Osteocyte (in vitro differentiated cells): ENCODE measurements at regions not wholly inside any gene's neighbourhood (a gene's known extent, or its start where the extent isn't known, plus 50 kb on each side); places are given as distances from the start of the nearest gene placed in this dataset.

Experiments
- DNase-seq: peaks from one replicate; pipeline ENCODE4 v3.0.0; 2021; ENCODE audit warnings: mixed read lengths; ENCODE audit not compliant: unreplicated experiment; ENCODE audit errors: extremely low spot score
- H3K27ac Mint-ChIP-seq: one replicate; pipeline ENCODE4 v1.8.0; 2021; ENCODE audit warnings: mild to moderate bottlenecking, mixed read lengths; ENCODE audit not compliant: unreplicated experiment
- H3K27me3 Mint-ChIP-seq: one replicate; pipeline ENCODE4 v1.8.0; 2021; ENCODE audit warnings: mixed read lengths; ENCODE audit not compliant: unreplicated experiment
- H3K36me3 Mint-ChIP-seq: one replicate; pipeline ENCODE4 v1.8.0; 2021; ENCODE audit warnings: mixed read lengths; ENCODE audit not compliant: unreplicated experiment
- H3K4me1 Mint-ChIP-seq: one replicate; pipeline ENCODE4 v1.8.0; 2021; ENCODE audit warnings: mixed read lengths; ENCODE audit not compliant: unreplicated experiment
- H3K4me3 Mint-ChIP-seq: one replicate; pipeline ENCODE4 v1.8.0; 2021; ENCODE audit warnings: mild to moderate bottlenecking, moderate library complexity, mixed read lengths; ENCODE audit not compliant: unreplicated experiment
- H3K9me3 Mint-ChIP-seq: one replicate; pipeline ENCODE4 v1.8.0; 2021; ENCODE audit warnings: mixed read lengths; ENCODE audit not compliant: unreplicated experiment
- CTCF ChIP-seq: fragments of 200-600 bp; sonication (generic); IDR thresholded peaks from 2 replicates; pipeline ENCODE4 v1.5.0; 2021; ENCODE audit warnings: antibody characterized with exemption, mild to moderate bottlenecking, moderate library complexity

- no peak for TF ChIP-seq CTCF
- no peaks in the 10 kb centered on the region for H3K36me3 Mint-ChIP-seq
- no peaks in the 10 kb centered on the region for H3K9me3 Mint-ChIP-seq
- peaks cover 9% of the 10 kb centered on the region for H3K27me3 Mint-ChIP-seq
- DNase-seq = no peak
- no peaks in the 10 kb centered on the region for H3K4me1 Mint-ChIP-seq
- H3K27ac Mint-ChIP-seq = no peak overlapping the region
- H3K4me3 Mint-ChIP-seq = no peak overlapping the region
These were observed 82.1 kb upstream of the ONECUT1 start for GRCh38 chr15:52872036-52872818.

GRCh38 chr15:52870015-52870414 lies 79.9 kb upstream of the ONECUT1 start:
- Mint-ChIP-seq H3K4me3 (no peak overlapping the region), H3K4me1 (no peaks in the 10 kb centered on the region), H3K27me3 (peaks cover 6% of the 10 kb centered on the region), H3K27ac (no peak overlapping the region), H3K9me3 (peaks cover 8% of the 10 kb centered on the region), H3K36me3 (no peaks in the 10 kb centered on the region)
- TF ChIP-seq CTCF = no peak
- no peak for DNase-seq

GRCh38 chr15:52866698-52867097 lies 76.6 kb upstream of the ONECUT1 start:
- Mint-ChIP-seq H3K27me3 (peaks cover 8% of the 10 kb centered on the region), H3K9me3 (peaks cover 11% of the 10 kb centered on the region), H3K27ac (no peak overlapping the region), H3K4me3 (no peak overlapping the region), H3K36me3 (no peaks in the 10 kb centered on the region), H3K4me1 (no peaks in the 10 kb centered on the region)
- no peak for DNase-seq
- no peak for TF ChIP-seq CTCF

GRCh38 chr15:52862677-52863076 lies 72.5 kb upstream of the ONECUT1 start:
- Mint-ChIP-seq H3K27me3 (peaks cover 8% of the 10 kb centered on the region), H3K36me3 (no peaks in the 10 kb centered on the region), H3K4me1 (no peaks in the 10 kb centered on the region), H3K27ac (no peak overlapping the region), H3K4me3 (no peak overlapping the region), H3K9me3 (peaks cover 11% of the 10 kb centered on the region)
- TF ChIP-seq CTCF = no peak
- no peak for DNase-seq

GRCh38 chr15:52858782-52859176 lies 68.6 kb upstream of the ONECUT1 start:
- no peaks in the 10 kb centered on the region for H3K36me3 Mint-ChIP-seq
- no peak for DNase-seq
- H3K27ac Mint-ChIP-seq = no peak overlapping the region
- no peak overlapping the region for H3K4me3 Mint-ChIP-seq
- H3K27me3 Mint-ChIP-seq = peaks cover 27% of the 10 kb centered on the region
- no peaks in the 10 kb centered on the region for H3K9me3 Mint-ChIP-seq
- TF ChIP-seq CTCF = no peak
- no peaks in the 10 kb centered on the region for H3K4me1 Mint-ChIP-seq
